ENCODE measurements at regions not wholly inside any gene's neighbourhood (a gene's known extent, or its start where the extent isn't known, plus 50 kb on each side); places are given as distances from the start of the nearest gene placed in this dataset.

DNA sequence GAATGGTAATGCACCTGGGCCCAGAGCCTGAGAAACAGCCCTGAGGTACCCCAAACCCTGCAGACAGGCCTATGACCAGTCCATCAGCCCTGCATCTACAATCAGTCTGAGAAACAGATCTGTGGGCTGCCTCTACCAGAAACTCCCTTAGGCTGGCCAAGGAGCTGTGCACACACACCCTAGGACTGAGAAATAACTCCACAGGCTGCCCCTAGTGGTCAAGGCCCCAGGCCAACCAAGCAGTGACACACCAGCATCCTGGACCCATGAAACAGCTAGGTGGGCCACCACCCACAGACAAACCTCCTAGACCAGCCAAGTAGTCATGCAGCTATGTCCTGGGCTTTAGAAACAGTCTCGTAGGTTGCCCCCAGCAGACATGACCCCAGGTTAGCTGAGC is 253.6 kb upstream of the VLDLR start:
- TF ChIP-seq, protein P1, sequence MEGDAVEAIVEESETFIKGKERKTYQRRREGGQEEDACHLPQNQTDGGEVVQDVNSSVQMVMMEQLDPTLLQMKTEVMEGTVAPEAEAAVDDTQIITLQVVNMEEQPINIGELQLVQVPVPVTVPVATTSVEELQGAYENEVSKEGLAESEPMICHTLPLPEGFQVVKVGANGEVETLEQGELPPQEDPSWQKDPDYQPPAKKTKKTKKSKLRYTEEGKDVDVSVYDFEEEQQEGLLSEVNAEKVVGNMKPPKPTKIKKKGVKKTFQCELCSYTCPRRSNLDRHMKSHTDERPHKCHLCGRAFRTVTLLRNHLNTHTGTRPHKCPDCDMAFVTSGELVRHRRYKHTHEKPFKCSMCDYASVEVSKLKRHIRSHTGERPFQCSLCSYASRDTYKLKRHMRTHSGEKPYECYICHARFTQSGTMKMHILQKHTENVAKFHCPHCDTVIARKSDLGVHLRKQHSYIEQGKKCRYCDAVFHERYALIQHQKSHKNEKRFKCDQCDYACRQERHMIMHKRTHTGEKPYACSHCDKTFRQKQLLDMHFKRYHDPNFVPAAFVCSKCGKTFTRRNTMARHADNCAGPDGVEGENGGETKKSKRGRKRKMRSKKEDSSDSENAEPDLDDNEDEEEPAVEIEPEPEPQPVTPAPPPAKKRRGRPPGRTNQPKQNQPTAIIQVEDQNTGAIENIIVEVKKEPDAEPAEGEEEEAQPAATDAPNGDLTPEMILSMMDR (IDR thresholded peaks at IDR 0.05; ENCODE audit: extremely low read depth in 1 of 2, insufficient read depth in 1 of 2, low read depth in 1 of 2, low read length in 2 of 2) = no peak
- no peak for TF ChIP-seq POLR2AphosphoS5 (IDR thresholded peaks at IDR 0.05; ENCODE audit: insufficient read depth, low read depth, low read length)
- no peak for TF ChIP-seq POLR2A (IDR thresholded peaks at IDR 0.05; ENCODE audit: low read depth, low read length)
- TF ChIP-seq, protein P2, sequence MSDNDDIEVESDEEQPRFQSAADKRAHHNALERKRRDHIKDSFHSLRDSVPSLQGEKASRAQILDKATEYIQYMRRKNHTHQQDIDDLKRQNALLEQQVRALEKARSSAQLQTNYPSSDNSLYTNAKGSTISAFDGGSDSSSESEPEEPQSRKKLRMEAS (IDR thresholded peaks at IDR 0.05; ENCODE audit: insufficient read depth, insufficient read length) = no peak
- no peak for TF ChIP-seq EZH2 (IDR thresholded peaks at IDR 0.05; ENCODE audit: borderline replicate concordance, low read depth, low read length, severe bottlenecking)
- no peak for TF ChIP-seq JUN (IDR thresholded peaks at IDR 0.05; ENCODE audit: borderline replicate concordance, insufficient read depth, insufficient read length, low read depth)
- no peak for TF ChIP-seq GATA2 (IDR thresholded peaks at IDR 0.05; ENCODE audit: insufficient read depth, insufficient read length, low read depth, low read length)
